HepG2 (cell line): ENCODE measurements at regions not wholly inside any gene's neighbourhood (a gene's known extent, or its start where the extent isn't known, plus 50 kb on each side); places are given as distances from the start of the nearest gene placed in this dataset.

Experiments
- ATAC-seq: fragments of 200-7000 bp; cut with Tn5 transposase; 3 replicates; pipeline ENCODE4 v1.9.1; 2020; ENCODE audit warnings: mild to moderate bottlenecking, moderate library complexity
- BruUV-seq: library from RNA; stranded (reverse); fragments of 400-500 nt; replicated peaks from 2 replicates; lab custom pipeline; 2021; lab: Mats Ljungman, UMichigan
- CTCF ChIA-PET: fragments of 300-600 bp; formaldehyde crosslinking; extraction: SDS; loops from one replicate; lab custom pipeline; 2021; ENCODE audit warnings: low total read pairs, inconsistent platforms, low intra/inter-chr PET ratio; lab: Yijun Ruan, JAX
- POLR2A ChIA-PET: fragments of 350-600 bp; sonication (Branson Sonifier 250); formaldehyde crosslinking; loops from one replicate; lab custom pipeline; 2020; ENCODE audit warnings: antibody characterized with exemption, inconsistent platforms; lab: Yijun Ruan, JAX
- DNase-seq: peaks from one replicate; pipeline ENCODE4 v3.0.0-alpha.2; 2015; ENCODE audit warnings: low spot score
- FAIRE-seq: peaks from 3 replicates; lab custom pipeline; 2011; peaks lifted over from hg19 to GRCh38; lab: Jason Lieb, UNC
- H2AFZ ChIP-seq: one replicate; pipeline ENCODE4 v1.6.1; 2011; ENCODE audit warnings: low read length, inconsistent platforms
- H3K27ac ChIP-seq: fragments of 300-600 bp; 3 replicates; pipeline ENCODE4 v1.8.0; 2011; ENCODE audit warnings: mixed run types, mild to moderate bottlenecking, mixed read lengths, low read length, inconsistent platforms; ENCODE audit not compliant: insufficient read depth; ENCODE audit errors: extremely low read length
- H3K27me3 ChIP-seq, 2 experiments: fragments of 200-600 bp in 1 of 2; 2 replicates in 1 of 2; 3 replicates in 1 of 2; pipeline versions ENCODE4 v1.6.0 to v1.8.0; 2011; ENCODE audit warnings: low read length in 2 of 2, mild to moderate bottlenecking in 2 of 2, moderate library complexity in 2 of 2, inconsistent platforms in 1 of 2; ENCODE audit not compliant: insufficient read depth in 2 of 2, control insufficient read depth in 1 of 2
- H3K36me3 ChIP-seq, 2 experiments: fragments of 200-600 bp in 1 of 2; replicated peaks in 1 of 2; 2 replicates in 1 of 2; 3 replicates in 1 of 2; pipeline versions ENCODE4 v1.5.1 to v1.8.0; 2011; ENCODE audit warnings: low read length in 2 of 2, inconsistent platforms in 1 of 2; ENCODE audit not compliant: insufficient read depth in 2 of 2, control insufficient read depth in 1 of 2
- H3K4me1 ChIP-seq: 2 replicates; pipeline ENCODE4 v1.5.1; 2012; ENCODE audit warnings: low read length, inconsistent platforms; ENCODE audit not compliant: insufficient read depth
- H3K4me2 ChIP-seq: 2 replicates; pipeline ENCODE4 v1.6.0; 2011; ENCODE audit warnings: low read depth, low read length, inconsistent platforms
- H3K4me3 ChIP-seq, 3 experiments: fragments of 200-600 bp in 1 of 3; sonication (generic), shearing (Covaris generic) in 1 of 3; replicated peaks in 1 of 3; 2 replicates each; pipeline ENCODE4 v1.5.1; 2011 to 2016; ENCODE audit warnings: low read length in 3 of 3, inconsistent platforms in 2 of 3, low read depth in 2 of 3, mild to moderate bottlenecking in 2 of 3, control low read depth in 1 of 3, mixed read lengths in 1 of 3; ENCODE audit not compliant: insufficient read depth in 1 of 3
- H3K79me2 ChIP-seq: one replicate; pipeline ENCODE4 v1.6.1; 2011; ENCODE audit warnings: low read length, inconsistent platforms; ENCODE audit not compliant: insufficient read depth
- H3K9ac ChIP-seq: 2 replicates; pipeline ENCODE4 v1.6.0; 2011; ENCODE audit warnings: mild to moderate bottlenecking, low read depth, low read length, inconsistent platforms; ENCODE audit not compliant: insufficient read depth
- H3K9me3 ChIP-seq: 2 replicates; pipeline ENCODE4 v1.5.1; 2012; ENCODE audit warnings: mild to moderate bottlenecking, low read length
- H4K20me1 ChIP-seq: 2 replicates; pipeline ENCODE4 v1.6.0; 2011; ENCODE audit warnings: inconsistent platforms, mild to moderate bottlenecking, low read length, moderate library complexity; ENCODE audit not compliant: insufficient read depth
- MAFF ChIP-seq: IDR thresholded peaks from 2 replicates; pipeline ENCODE4 v1.6.1; 2011; ENCODE audit warnings: low read depth, low read length, improper control_type of control experiment
- MAFK ChIP-seq, 2 experiments: IDR thresholded peaks in 1 of 2; conservative IDR thresholded peaks in 1 of 2; 2 replicates each; pipeline ENCODE4 v1.6.1; 2011; ENCODE audit warnings: improper control_type of control experiment in 2 of 2, low read length in 2 of 2
- NKX3-1 ChIP-seq: sonication (generic); formaldehyde crosslinking; IDR thresholded peaks from 2 replicates; pipeline ENCODE4 v1.5.0; 2020; ENCODE audit warnings: missing genetic modification reagents
- PHB2 ChIP-seq: fragments of 450-650 bp; IDR thresholded peaks from 2 replicates; pipeline ENCODE4 v1.6.1; 2018; ENCODE audit not compliant: partially characterized antibody
- RELA ChIP-seq: sonication (generic); formaldehyde crosslinking; IDR thresholded peaks from 2 replicates; pipeline ENCODE4 v1.4.0; 2020; ENCODE audit warnings: missing genetic modification reagents
- SOX13 ChIP-seq, 3 experiments: fragments of 450-650 bp in 1 of 3; sonication (generic) in 1 of 3; formaldehyde crosslinking in 1 of 3; IDR thresholded peaks in 2 of 3; conservative IDR thresholded peaks in 1 of 3; 2 replicates each; pipeline versions ENCODE4 v1.5.0 to v1.6.1; 2016 to 2020; ENCODE audit warnings: antibody characterized with exemption in 1 of 3, mild to moderate bottlenecking in 1 of 3, missing compliant biosample characterization in 1 of 3, missing genetic modification reagents in 1 of 3, moderate library complexity in 1 of 3
- ZXDC ChIP-seq: sonication (generic); formaldehyde crosslinking; IDR thresholded peaks from 2 replicates; pipeline ENCODE4 v1.5.0; 2020; ENCODE audit warnings: mild to moderate bottlenecking, missing genetic modification reagents
- WGBS: methylation state at CpG from one replicate; pipeline ENCODE4 v1.1.6; 2017; ENCODE audit warnings: low lambda C conversion rate; 5-methylcytosine and 5-hydroxymethylcytosine counted together
- in situ Hi-C: cut with HindIII; loops from 2 replicates; pipeline ENCODE4 v1.10.0; 2017; ENCODE audit warnings: low pct_unique_long_range_greater_than_20kb; ENCODE audit not compliant: extremely low pct_ligation_motif_present
- intact Hi-C: fragments of 100-400 bp; cut with micrococcal nuclease; formaldehyde crosslinking; loops from one replicate; pipeline ENCODE4 v1.10.0; 2022; ENCODE audit not compliant: unreplicated experiment

- TF ChIP-seq PHB2 (no peak), SOX13 (IDR thresholded peaks at IDR 0.05) (no peak), SOX13 (CRISPR knock-in tag; conservative IDR thresholded peaks at IDR 0.05 in 1 of 2, IDR thresholded peaks at IDR 0.05 in 1 of 2) (0 out of 4 replicates have a peak, but pooled peaks of 1 of the 2 experiments have one; percentile 14), ZXDC (CRISPR knock-in tag) (no peak), NKX3-1 (no peak)
- Histone ChIP-seq H3K79me2 (no peaks in the 10 kb centered on the region), H3K9ac (no peak overlapping the region), H3K27ac (no peak overlapping the region), H3K27me3 (peaks cover 0 to 16% of the 10 kb centered on the region in 2 experiments; a peak in 2 of 5 replicates), H3K4me3 (no peak overlapping the region), H4K20me1 (no peaks in the 10 kb centered on the region), H3K4me2 (no peak overlapping the region), H3K36me3 (no peaks in the 10 kb centered on the region), H3K4me1 (no peaks in the 10 kb centered on the region), H3K9me3 (no peaks in the 10 kb centered on the region), H2AFZ (no peak overlapping the region)
- ATAC-seq (peak; percentile 88), FAIRE-seq (no peak), DNase-seq (peak; percentile 16)
- BruUV-seq = no TSS peak
- ChIA-PET CTCF (no interaction called here), POLR2A (no interaction called here)
- in situ Hi-C loops (no loop called here), intact Hi-C loops (no loop called here)
- 17% methylated on average over 2 of the region's 5 CpGs for WGBS
These were observed 343.1 kb downstream of the ZSWIM6 start for GRCh38 chr5:61675015-61675692.

- in situ Hi-C loops = no loop called here
- Histone ChIP-seq H3K27ac (no peak overlapping the region), H3K4me1 (no peaks in the 10 kb centered on the region), H3K4me3 (no peak overlapping the region), H3K4me2 (no peak overlapping the region), H4K20me1 (no peaks in the 10 kb centered on the region), H3K27me3 (peaks cover 0 to 16% of the 10 kb centered on the region in 2 experiments; a peak in 2 of 5 replicates), H3K9me3 (no peaks in the 10 kb centered on the region), H3K36me3 (no peaks in the 10 kb centered on the region), H3K79me2 (no peaks in the 10 kb centered on the region), H2AFZ (no peak overlapping the region), H3K9ac (no peak overlapping the region)
- ChIA-PET POLR2A (no interaction called here), CTCF (no interaction called here)
- DNase-seq (no peak), ATAC-seq (no peak), FAIRE-seq (no peak)
- WGBS = 0% methylated on average over 1 of the region's 2 CpGs
- TF ChIP-seq RELA (CRISPR knock-in tag) = no peak
- peak; percentile 51 for TF ChIP-seq MAFF
- TF ChIP-seq MAFK (conservative IDR thresholded peaks at IDR 0.05 in 1 of 2, IDR thresholded peaks at IDR 0.05 in 1 of 2; ENCODE audit: low read length in 2 of 2) = peak; percentile 47 to 72; a peak in 3 of 4 replicates
- BruUV-seq = no TSS peak
- intact Hi-C loops = no loop called here
These were observed 345.2 kb downstream of the ZSWIM6 start for GRCh38 chr5:61677220-61677619.
